Transverse colon (tissue), 4 donors: ENCODE measurements at regions not wholly inside any gene's neighbourhood (a gene's known extent, or its start where the extent isn't known, plus 50 kb on each side); places are given as distances from the start of the nearest gene placed in this dataset.

Source experiments
- DNase-seq: peaks from one replicate; pipeline ENCODE4 v3.0.0-alpha.2; 2019
- H3K27ac ChIP-seq, 4 donors: fragments of 200-600 bp; sonication (generic); 2 replicates each; pipeline ENCODE4 v1.5.1; 2016 to 2018; ENCODE audit warnings: inconsistent platforms in 4 of 4
- H3K27me3 ChIP-seq: fragments of 200-600 bp; sonication (generic); 2 replicates; pipeline ENCODE4 v1.5.1; 2017; ENCODE audit warnings: inconsistent platforms
- H3K36me3 ChIP-seq, 4 donors: fragments of 200-600 bp; sonication (generic); 2 replicates each; pipeline ENCODE4 v1.5.1; 2017 to 2019; ENCODE audit warnings: inconsistent platforms in 4 of 4
- H3K4me1 ChIP-seq, 4 donors: fragments of 200-600 bp; sonication (generic); 2 replicates each; pipeline ENCODE4 v1.5.1; 2017 to 2020; ENCODE audit warnings: inconsistent platforms in 4 of 4
- H3K4me3 ChIP-seq, 4 donors: fragments of 200-600 bp; sonication (generic); 1 replicate in 1 of 4; 2 replicates in 3 of 4; pipeline versions ENCODE4 v1.5.1 to v1.6.1; 2017 to 2019; ENCODE audit warnings: inconsistent platforms in 4 of 4
- H3K9me3 ChIP-seq, 2 donors: fragments of 200-600 bp; sonication (generic); 2 replicates each; pipeline ENCODE4 v1.5.1; 2017 to 2019; ENCODE audit warnings: inconsistent platforms in 2 of 2
- CTCF ChIP-seq, 5 experiments: fragments of 200-600 bp in 3 of 5; fragments of 450-650 bp in 2 of 5; sonication (generic) in 3 of 5; IDR thresholded peaks; 1 replicate in 2 of 5; 2 replicates in 3 of 5; pipeline ENCODE4 v1.5.1; 2016 to 2017; ENCODE audit warnings: antibody characterized with exemption in 5 of 5, inconsistent platforms in 3 of 5, mild to moderate bottlenecking in 2 of 5, moderate library complexity in 1 of 5
- EP300 ChIP-seq: sonication (generic); formaldehyde crosslinking; IDR thresholded peaks from one replicate; pipeline ENCODE4 v1.6.1; 2017; ENCODE audit warnings: antibody characterized with exemption, low read depth
- POLR2A ChIP-seq: fragments of 450-650 bp; IDR thresholded peaks from one replicate; pipeline ENCODE4 v1.6.1; 2016; ENCODE audit warnings: antibody characterized with exemption, mild to moderate bottlenecking, moderate library complexity
- POLR2AphosphoS5 ChIP-seq, 3 donors: sonication (generic); formaldehyde crosslinking; IDR thresholded peaks; one replicate each; pipeline ENCODE4 v1.6.1; 2016; ENCODE audit warnings: antibody characterized with exemption in 3 of 3
- WGBS, 2 donors: methylation state at CpG; one replicate each; pipeline ENCODE4 v1.1.5; 2018; ENCODE audit warnings: low coverage in 1 of 2; 5-methylcytosine and 5-hydroxymethylcytosine counted together
- in situ Hi-C, 4 donors: fragments of 200-750 bp; cut with MboI; loops; one replicate each; pipeline versions ENCODE4 v1.15.0 to v1.15.1; 2017; ENCODE audit warnings: low sequenced_read_pairs in 3 of 4, low pct_ligation_motif_present in 1 of 4, low pct_unique_long_range_greater_than_20kb in 1 of 4
- intact Hi-C: fragments of 100-400 bp; cut with DNase I; formaldehyde crosslinking; loops from one replicate; pipeline ENCODE4 v1.15.1; 2023; ENCODE audit warnings: low total_unique reads

GRCh38 chr2:105571445-105571987 lies 172.7 kb upstream of the FHL2 start:
- Histone ChIP-seq H3K4me3 (no peak overlapping the region), H3K36me3 (no peaks in the 10 kb centered on the region), H3K9me3 (no peaks in the 10 kb centered on the region), H3K27ac (no peak overlapping the region), H3K4me1 (peaks cover 0 to 28% (median 8%) of the 10 kb centered on the region in 4 donors), H3K27me3 (no peaks in the 10 kb centered on the region)
- intact Hi-C loops (loop anchor here (10.0 kb wide), 1 partner anchor 533 kb away; no protein-coding TSS in a partner anchor), in situ Hi-C loops (loop anchor here in 1 of 4 donors (25.0 kb wide), 1 partner anchor 316 kb away; no protein-coding TSS in a partner anchor)
- DNase-seq, result no peak
- no peak for TF ChIP-seq CTCF (IDR thresholded peaks at IDR 0.05)
- TF ChIP-seq EP300, result no peak
- WGBS, 2 donors, result 58% methylated on average over 8 of the region's 9 CpGs; no CpG with 5 or more reads in 1 of the 2 donors

GRCh38 chr2:105570757-105571156 lies 171.9 kb upstream of the FHL2 start:
- TF ChIP-seq POLR2A (no peak), CTCF (IDR thresholded peaks at IDR 0.05) (no peak), POLR2AphosphoS5 (IDR thresholded peaks at IDR 0.05) (no peak), EP300 (no peak)
- H3K27ac ChIP-seq, result no peak overlapping the region
- 95% methylated on average over 3 to 4 of the region's 4 CpGs for WGBS, 2 donors
- no peak overlapping the region for H3K4me3 ChIP-seq
- DNase-seq, result no peak
- intact Hi-C loops, result loop anchor here (10.0 kb wide), 1 partner anchor 534 kb away; no protein-coding TSS in a partner anchor
- no peaks in the 10 kb centered on the region for H3K27me3 ChIP-seq
- in situ Hi-C loops, result loop anchor here in 1 of 4 donors (25.0 kb wide), 1 partner anchor 317 kb away; no protein-coding TSS in a partner anchor
- H3K4me1 ChIP-seq, result peaks cover 0 to 21% (median 5%) of the 10 kb centered on the region in 4 donors
- H3K9me3 ChIP-seq, result no peaks in the 10 kb centered on the region
- H3K36me3 ChIP-seq, result no peaks in the 10 kb centered on the region

- H3K9me3 ChIP-seq, result no peaks in the 10 kb centered on the region
- no peak for DNase-seq
- TF ChIP-seq EP300 (no peak), CTCF (IDR thresholded peaks at IDR 0.05) (no peak), POLR2A (no peak), POLR2AphosphoS5 (IDR thresholded peaks at IDR 0.05) (no peak)
- peaks cover 0 to 17% (median 5%) of the 10 kb centered on the region in 4 donors for H3K4me1 ChIP-seq
- WGBS, 2 donors, result 89 to 93% methylated on average over 3 to 8 of the region's 8 CpGs
- in situ Hi-C loops (loop anchor here in 1 of 4 donors (25.0 kb wide), 1 partner anchor 317 kb away; no protein-coding TSS in a partner anchor), intact Hi-C loops (loop anchor here (10.0 kb wide), 1 partner anchor 534 kb away; no protein-coding TSS in a partner anchor)
- no peak overlapping the region for H3K4me3 ChIP-seq
- H3K27me3 ChIP-seq, result no peaks in the 10 kb centered on the region
- no peaks in the 10 kb centered on the region for H3K36me3 ChIP-seq
- no peak overlapping the region for H3K27ac ChIP-seq
These were observed 171.5 kb upstream of the FHL2 start for GRCh38 chr2:105570326-105570725.

- H3K4me1 ChIP-seq, result peaks cover 0 to 15% (median 5%) of the 10 kb centered on the region in 4 donors
- H3K9me3 ChIP-seq, result no peaks in the 10 kb centered on the region
- in situ Hi-C loops, result loop anchor here in 1 of 4 donors (25.0 kb wide), 1 partner anchor 318 kb away; no protein-coding TSS in a partner anchor
- 94% methylated on average over 6 of the region's 6 CpGs; no CpG with 5 or more reads in 1 of the 2 donors for WGBS, 2 donors
- H3K27me3 ChIP-seq, result no peaks in the 10 kb centered on the region
- intact Hi-C loops, result loop anchor here (10.0 kb wide), 1 partner anchor 535 kb away; no protein-coding TSS in a partner anchor
- no peak overlapping the region for H3K4me3 ChIP-seq
- H3K36me3 ChIP-seq, result no peaks in the 10 kb centered on the region
- H3K27ac ChIP-seq, result no peak overlapping the region
- DNase-seq, result no peak
- no peak for TF ChIP-seq EP300
- TF ChIP-seq CTCF (IDR thresholded peaks at IDR 0.05), result no peak
- no peak for TF ChIP-seq POLR2AphosphoS5 (IDR thresholded peaks at IDR 0.05)
- no peak for TF ChIP-seq POLR2A
These were observed 170.8 kb upstream of the FHL2 start for GRCh38 chr2:105569606-105570005.
